GM12878 (cell line): ENCODE measurements at regions not wholly inside any gene's neighbourhood (a gene's known extent, or its start where the extent isn't known, plus 50 kb on each side); places are given as distances from the start of the nearest gene placed in this dataset.

Source experiments
- ATAC-seq: fragments of 200-7000 bp; cut with Tn5 transposase; 3 replicates; pipeline ENCODE4 v1.9.1; 2020; ENCODE audit warnings: mild to moderate bottlenecking, moderate library complexity
- BruUV-seq: library from RNA; stranded (reverse); fragments of 400-500 nt; replicated peaks from 2 replicates; lab custom pipeline; 2021; lab: Mats Ljungman, UMichigan
- CTCF ChIA-PET: fragments of 300-600 bp; sonication (Branson Sonifier 250); formaldehyde crosslinking; extraction: SDS; loops from one replicate; lab custom pipeline; 2021; ENCODE audit warnings: inconsistent platforms; lab: Yijun Ruan, JAX
- POLR2A ChIA-PET: fragments of 350-600 bp; formaldehyde crosslinking; extraction: SDS; loops from one replicate; lab custom pipeline; 2021; ENCODE audit warnings: inconsistent platforms; lab: Charles Lee
- RAD21 ChIA-PET: fragments of 300-600 bp; sonication (Branson Sonifier 250); formaldehyde crosslinking; loops from one replicate; lab custom pipeline; 2023; ENCODE audit warnings: antibody characterized with exemption; ENCODE audit not compliant: unreplicated experiment; lab: Charles Lee
- SMC1A ChIA-PET: fragments of 300-600 bp; sonication (Branson Sonifier 250); formaldehyde crosslinking; loops from one replicate; lab custom pipeline; 2023; ENCODE audit not compliant: unreplicated experiment, uncharacterized antibody; lab: Charles Lee
- DNase-seq: peaks from one replicate; pipeline ENCODE4 v3.0.0-alpha.2; 2011; ENCODE audit warnings: low read depth, low spot score
- FAIRE-seq: peaks from 3 replicates; lab custom pipeline; 2011; peaks lifted over from hg19 to GRCh38; lab: Jason Lieb, UNC
- H2AFZ ChIP-seq: 2 replicates; pipeline ENCODE4 v1.6.0; 2011; ENCODE audit warnings: low read depth, low read length, control low read depth; ENCODE audit not compliant: control insufficient read depth
- H3K27ac ChIP-seq: 2 replicates; pipeline ENCODE4 v1.5.1; 2011; ENCODE audit warnings: control low read depth; ENCODE audit not compliant: control insufficient read depth, insufficient read depth
- H3K27me3 ChIP-seq, 2 experiments: replicated peaks in 1 of 2; 2 replicates each; pipeline versions ENCODE4 v1.6.0 to v1.6.1; 2011; ENCODE audit warnings: low read length in 1 of 2; ENCODE audit not compliant: control insufficient read depth in 2 of 2, insufficient read depth in 2 of 2
- H3K36me3 ChIP-seq, 2 experiments: 2 replicates each; pipeline ENCODE4 v1.5.1; 2011; ENCODE audit warnings: low read length in 1 of 2; ENCODE audit not compliant: control insufficient read depth in 2 of 2, insufficient read depth in 2 of 2
- H3K4me1 ChIP-seq: 2 replicates; pipeline ENCODE4 v1.6.1; 2011; ENCODE audit warnings: mild to moderate bottlenecking, low read length, moderate library complexity, mixed read lengths; ENCODE audit not compliant: control insufficient read depth, insufficient read depth
- H3K4me2 ChIP-seq: 2 replicates; pipeline ENCODE4 v1.6.0; 2011; ENCODE audit warnings: control low read depth; ENCODE audit not compliant: control insufficient read depth, insufficient read depth
- H3K4me3 ChIP-seq: fragments of 200-600 bp; sonication (generic); 2 replicates; pipeline ENCODE4 v1.5.1; 2016
- H3K79me2 ChIP-seq: 2 replicates; pipeline ENCODE4 v1.6.0; 2011; ENCODE audit warnings: low read length; ENCODE audit not compliant: control insufficient read depth, insufficient read depth
- H3K9ac ChIP-seq: 2 replicates; pipeline ENCODE4 v1.8.0; 2011; ENCODE audit warnings: low read length, control low read depth, mixed read lengths; ENCODE audit not compliant: control insufficient read depth, insufficient read depth
- H3K9me3 ChIP-seq: replicated peaks from 3 replicates; pipeline ENCODE4 v1.5.1; 2011; ENCODE audit warnings: mild to moderate bottlenecking, low read length; ENCODE audit not compliant: control insufficient read depth, insufficient read depth
- H4K20me1 ChIP-seq: 2 replicates; pipeline ENCODE4 v1.6.0; 2011; ENCODE audit not compliant: control insufficient read depth, insufficient read depth
- BCL11A ChIP-seq: IDR thresholded peaks from 2 replicates; pipeline ENCODE4 v1.6.1; 2011; ENCODE audit warnings: low read depth, low read length
- DPF2 ChIP-seq: fragments of 450-650 bp; IDR thresholded peaks from 2 replicates; pipeline ENCODE4 v1.6.1; 2017; ENCODE audit warnings: mild to moderate bottlenecking
- E4F1 ChIP-seq: fragments of 450-650 bp; IDR thresholded peaks from 2 replicates; pipeline ENCODE4 v1.6.1; 2018; ENCODE audit warnings: borderline replicate concordance, mild to moderate bottlenecking; ENCODE audit not compliant: partially characterized antibody
- FOS ChIP-seq: IDR thresholded peaks from 3 replicates; pipeline ENCODE4 v1.6.1; 2011; ENCODE audit warnings: borderline replicate concordance; ENCODE audit not compliant: insufficient read length; ENCODE audit errors: extremely low read depth
- GABPA ChIP-seq: IDR thresholded peaks from 2 replicates; pipeline ENCODE4 v1.6.1; 2014; ENCODE audit warnings: antibody characterized with exemption, low read depth, mild to moderate bottlenecking, inconsistent platforms
- IRF4 ChIP-seq: IDR thresholded peaks from 2 replicates; pipeline ENCODE4 v1.6.1; 2011; ENCODE audit warnings: low read depth, low read length
- MTA2 ChIP-seq: fragments of 450-650 bp; IDR thresholded peaks from 2 replicates; pipeline ENCODE4 v1.6.1; 2016; ENCODE audit warnings: low read depth, mild to moderate bottlenecking, moderate library complexity
- MTA3 ChIP-seq: IDR thresholded peaks from 2 replicates; pipeline ENCODE4 v1.6.1; 2012; ENCODE audit warnings: low read length, inconsistent platforms, borderline replicate concordance
- NFIC ChIP-seq: IDR thresholded peaks from 2 replicates; pipeline ENCODE4 v1.6.1; 2012; ENCODE audit warnings: low read depth, mild to moderate bottlenecking, inconsistent platforms, low read length, moderate library complexity
- RAD21 ChIP-seq: IDR thresholded peaks from 2 replicates; pipeline ENCODE4 v1.6.1; 2011; ENCODE audit warnings: mild to moderate bottlenecking, low read depth, low read length, moderate library complexity; ENCODE audit not compliant: insufficient read depth
- RBBP5 ChIP-seq: fragments of 200-600 bp; sonication (generic); conservative IDR thresholded peaks from 2 replicates; pipeline ENCODE4 v1.6.1; 2016
- SRF ChIP-seq, 2 experiments: IDR thresholded peaks; 2 replicates each; pipeline ENCODE4 v1.6.1; 2011; ENCODE audit warnings: low read depth in 2 of 2, low read length in 2 of 2, mild to moderate bottlenecking in 1 of 2, moderate library complexity in 1 of 2
- ZBTB4 ChIP-seq: fragments of 450-650 bp; formaldehyde crosslinking; IDR thresholded peaks from 2 replicates; pipeline ENCODE4 v1.4.0; 2022; ENCODE audit warnings: mild to moderate bottlenecking, moderate library complexity
- ZNF274 ChIP-seq: IDR thresholded peaks from one replicate; pipeline ENCODE4 v1.8.0; 2011; ENCODE audit not compliant: insufficient read length, insufficient read depth
- WGBS: methylation state at CpG from one replicate; pipeline ENCODE4 v1.1.6; 2016; ENCODE audit warnings: low lambda C conversion rate; ENCODE audit not compliant: insufficient replicate concordance, insufficient coverage; ENCODE audit errors: missing lambda C conversion rate; 5-methylcytosine and 5-hydroxymethylcytosine counted together
- in situ Hi-C: fragments of 300-500 bp; cut with MboI; formaldehyde crosslinking; loops from 9 replicates; pipeline ENCODE4 v1.14.3; 2018; ENCODE audit warnings: mixed read lengths
- intact Hi-C: fragments of 100-400 bp; cut with micrococcal nuclease; formaldehyde crosslinking; loops from one replicate; pipeline ENCODE4 v1.14.2; 2022; ENCODE audit not compliant: unreplicated experiment
- TF ChIP-seq, protein P1 (sequence below): IDR thresholded peaks from 2 replicates; pipeline ENCODE4 v1.6.1; 2011; ENCODE audit warnings: borderline replicate concordance, low read depth, mild to moderate bottlenecking, moderate library complexity, mixed read lengths, low read length; ENCODE audit not compliant: insufficient read depth; ENCODE audit errors: extremely low read length

DNA sequence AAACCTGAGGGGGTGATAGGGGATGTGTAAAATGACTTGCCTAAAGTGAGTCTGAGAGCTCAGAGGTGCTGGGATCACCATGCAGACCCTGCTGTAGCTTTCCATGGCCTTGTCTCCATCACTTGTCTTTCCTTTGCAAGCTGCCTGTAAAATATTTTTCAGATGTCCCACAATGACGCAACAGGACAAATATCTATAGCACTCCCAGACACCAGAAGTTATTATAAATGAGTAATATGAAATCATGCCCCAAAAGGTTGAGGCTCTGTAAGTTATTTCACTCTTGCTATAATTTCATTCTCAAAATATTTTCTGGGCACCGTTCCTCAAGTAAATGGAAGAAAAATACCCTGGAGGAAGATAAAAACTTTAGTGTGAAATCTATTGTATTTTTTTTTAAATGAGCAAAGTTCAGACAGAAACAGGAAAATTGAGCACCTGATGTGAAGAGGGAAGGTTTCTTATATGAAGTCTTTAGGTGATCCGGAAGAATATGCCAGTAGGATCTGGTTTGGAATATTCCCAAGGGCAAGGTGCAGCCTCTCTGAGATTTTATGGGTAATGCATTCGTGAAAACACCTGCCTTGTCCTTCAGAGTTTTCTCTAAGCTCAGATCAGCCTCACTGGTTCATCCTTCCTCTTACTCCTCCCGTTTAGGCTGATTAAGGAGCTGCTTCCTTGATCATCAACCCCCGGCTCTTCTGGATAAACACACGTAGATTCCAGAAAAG lies 138.3 kb upstream of the DMAC1 start:
- H3K9me3 ChIP-seq: no peaks in the 10 kb centered on the region
- RAD21 ChIA-PET: no interaction called here
- no peak for FAIRE-seq
- H3K36me3 ChIP-seq: no peaks in the 10 kb centered on the region
- H3K4me3 ChIP-seq: no peak overlapping the region
- SMC1A ChIA-PET: interaction anchor here (1.3 kb wide), 1 partner anchor 12 kb away, joined by 3 read pairs; no protein-coding TSS in a partner anchor
- no peak overlapping the region for H2AFZ ChIP-seq
- H3K27me3 ChIP-seq: no peaks in the 10 kb centered on the region
- H3K4me2 ChIP-seq: no peak overlapping the region
- CTCF ChIA-PET: no interaction called here
- POLR2A ChIA-PET: no interaction called here
- BruUV-seq: no TSS peak
- H3K4me1 ChIP-seq: no peaks in the 10 kb centered on the region
- no peak overlapping the region for H3K27ac ChIP-seq
- no peaks in the 10 kb centered on the region for H3K79me2 ChIP-seq
- in situ Hi-C loops: no loop called here
- intact Hi-C loops: no loop called here
- H4K20me1 ChIP-seq: no peaks in the 10 kb centered on the region
- H3K9ac ChIP-seq: no peak overlapping the region
- DNase-seq: no peak
- WGBS: 37% methylated on average over 7 of the region's 7 CpGs
- ATAC-seq: no peak
- TF ChIP-seq ZBTB4 (CRISPR knock-in tag) (no peak), DPF2 (no peak), RAD21 (no peak), NFIC (no peak), MTA3 (no peak), RBBP5 (no peak), ZNF274 (no peak), E4F1 (no peak), MTA2 (no peak), IRF4 (no peak), SRF (IDR thresholded peaks at IDR 0.05; ENCODE audit: low read depth in 2 of 2, low read length in 2 of 2) (no peak), GABPA (no peak), BCL11A (no peak), FOS (no peak)
- TF ChIP-seq, protein P1, sequence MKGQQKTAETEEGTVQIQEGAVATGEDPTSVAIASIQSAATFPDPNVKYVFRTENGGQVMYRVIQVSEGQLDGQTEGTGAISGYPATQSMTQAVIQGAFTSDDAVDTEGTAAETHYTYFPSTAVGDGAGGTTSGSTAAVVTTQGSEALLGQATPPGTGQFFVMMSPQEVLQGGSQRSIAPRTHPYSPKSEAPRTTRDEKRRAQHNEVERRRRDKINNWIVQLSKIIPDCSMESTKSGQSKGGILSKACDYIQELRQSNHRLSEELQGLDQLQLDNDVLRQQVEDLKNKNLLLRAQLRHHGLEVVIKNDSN: no peak
